Right atrium auricular region (tissue), 2 donors: ENCODE measurements at regions not wholly inside any gene's neighbourhood (a gene's known extent, or its start where the extent isn't known, plus 50 kb on each side); places are given as distances from the start of the nearest gene placed in this dataset.

Source experiments
- DNase-seq: peaks from one replicate; pipeline ENCODE4 v3.0.0-alpha.2; 2019; ENCODE audit warnings: low spot score
- H3K27ac ChIP-seq, 2 donors: fragments of 200-600 bp; sonication (generic); 1 replicate in 1 of 2; 2 replicates in 1 of 2; pipeline ENCODE4 v1.5.1; 2016 to 2019
- H3K27me3 ChIP-seq, 2 donors: fragments of 200-600 bp; sonication (generic); one replicate each; pipeline versions ENCODE4 v1.5.1 to v1.6.0; 2017 to 2019
- H3K36me3 ChIP-seq: fragments of 200-600 bp; sonication (generic); one replicate; pipeline ENCODE4 v1.5.1; 2016
- H3K4me1 ChIP-seq, 2 donors: fragments of 200-600 bp; sonication (generic); one replicate each; pipeline versions ENCODE4 v1.5.1 to v1.6.0; 2017 to 2019
- H3K4me3 ChIP-seq, 2 donors: fragments of 200-600 bp; sonication (generic); 1 replicate in 1 of 2; 2 replicates in 1 of 2; pipeline ENCODE4 v1.5.1; 2017 to 2019; ENCODE audit warnings: mild to moderate bottlenecking in 1 of 2, moderate library complexity in 1 of 2
- H3K9me3 ChIP-seq, 2 donors: fragments of 200-600 bp; sonication (generic); one replicate each; pipeline ENCODE4 v1.5.1; 2019
- TF ChIP-seq, protein P1 (sequence below), 2 donors: fragments of 200-600 bp; sonication (generic); IDR thresholded peaks; one replicate each; pipeline ENCODE4 v1.5.1; 2019; ENCODE audit warnings: antibody characterized with exemption in 2 of 2

DNA sequence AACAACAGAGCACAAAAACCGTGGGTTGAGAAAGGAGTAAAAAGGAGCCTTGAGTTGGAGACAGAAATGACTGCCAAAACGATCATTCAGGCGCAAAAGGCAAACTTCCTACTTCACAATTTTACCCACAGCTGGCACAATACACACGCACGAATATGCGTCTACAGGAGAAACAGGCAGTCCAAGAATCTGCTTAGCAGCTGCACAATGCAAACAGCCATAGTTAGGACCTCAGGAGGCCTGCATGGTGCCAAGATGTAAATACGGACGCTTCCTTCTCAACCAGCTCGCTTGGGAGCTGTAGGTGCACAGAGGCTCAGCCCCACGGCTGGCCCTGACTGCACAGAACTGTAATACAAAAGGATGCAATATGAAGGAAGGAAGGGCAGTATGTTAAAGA is 250.1 kb upstream of the CAND1 start:
- Histone ChIP-seq H3K4me1 (no peaks in the 10 kb centered on the region), H3K27me3 (no peaks in the 10 kb centered on the region), H3K4me3 (no peak overlapping the region), H3K9me3 (no peaks in the 10 kb centered on the region), H3K27ac (no peak overlapping the region), H3K36me3 (no peaks in the 10 kb centered on the region)
- no peak for DNase-seq
- TF ChIP-seq, protein P1, sequence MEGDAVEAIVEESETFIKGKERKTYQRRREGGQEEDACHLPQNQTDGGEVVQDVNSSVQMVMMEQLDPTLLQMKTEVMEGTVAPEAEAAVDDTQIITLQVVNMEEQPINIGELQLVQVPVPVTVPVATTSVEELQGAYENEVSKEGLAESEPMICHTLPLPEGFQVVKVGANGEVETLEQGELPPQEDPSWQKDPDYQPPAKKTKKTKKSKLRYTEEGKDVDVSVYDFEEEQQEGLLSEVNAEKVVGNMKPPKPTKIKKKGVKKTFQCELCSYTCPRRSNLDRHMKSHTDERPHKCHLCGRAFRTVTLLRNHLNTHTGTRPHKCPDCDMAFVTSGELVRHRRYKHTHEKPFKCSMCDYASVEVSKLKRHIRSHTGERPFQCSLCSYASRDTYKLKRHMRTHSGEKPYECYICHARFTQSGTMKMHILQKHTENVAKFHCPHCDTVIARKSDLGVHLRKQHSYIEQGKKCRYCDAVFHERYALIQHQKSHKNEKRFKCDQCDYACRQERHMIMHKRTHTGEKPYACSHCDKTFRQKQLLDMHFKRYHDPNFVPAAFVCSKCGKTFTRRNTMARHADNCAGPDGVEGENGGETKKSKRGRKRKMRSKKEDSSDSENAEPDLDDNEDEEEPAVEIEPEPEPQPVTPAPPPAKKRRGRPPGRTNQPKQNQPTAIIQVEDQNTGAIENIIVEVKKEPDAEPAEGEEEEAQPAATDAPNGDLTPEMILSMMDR (IDR thresholded peaks at IDR 0.05) = no peak

DNA sequence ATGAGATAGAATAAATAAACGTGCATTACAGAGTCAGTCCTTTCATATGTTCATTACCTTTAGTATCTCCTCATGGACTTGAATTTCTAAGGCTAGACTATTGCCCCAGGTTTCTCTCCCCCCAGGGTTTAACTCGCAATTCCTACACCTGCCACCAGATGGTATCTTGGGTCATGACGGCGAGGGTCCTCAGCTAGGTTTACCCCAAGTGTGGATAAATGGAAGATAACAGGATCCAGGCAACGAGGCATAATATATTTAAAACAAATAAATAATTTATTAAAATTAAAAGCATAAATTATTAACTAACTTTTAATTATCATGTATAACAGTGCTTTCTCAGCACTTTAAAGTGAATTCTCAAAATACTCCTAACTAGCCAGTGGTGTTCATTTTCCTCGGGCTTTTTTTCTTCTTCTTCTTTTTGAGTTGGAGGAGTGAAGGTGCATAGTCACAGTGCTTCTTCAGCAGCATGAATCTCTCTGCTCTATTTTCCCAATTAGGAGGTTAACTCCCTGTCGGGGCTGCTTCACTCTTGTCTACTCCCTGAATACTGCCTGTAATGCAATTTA is 243.5 kb upstream of the CAND1 start:
- TF ChIP-seq, protein P1 (IDR thresholded peaks at IDR 0.05) = peak; percentile 61 to 73
- H3K4me3 ChIP-seq = no peak overlapping the region
- no peaks in the 10 kb centered on the region for H3K36me3 ChIP-seq
- H3K27ac ChIP-seq = no peak overlapping the region
- no peaks in the 10 kb centered on the region for H3K27me3 ChIP-seq
- no peak for DNase-seq
- no peaks in the 10 kb centered on the region for H3K9me3 ChIP-seq
- no peaks in the 10 kb centered on the region for H3K4me1 ChIP-seq

GRCh38 chr12:67026487-67027246 is 242.5 kb upstream of the CAND1 start:
- H3K4me3 ChIP-seq = no peak overlapping the region
- TF ChIP-seq, protein P1 (IDR thresholded peaks at IDR 0.05) = no peak

DNA sequence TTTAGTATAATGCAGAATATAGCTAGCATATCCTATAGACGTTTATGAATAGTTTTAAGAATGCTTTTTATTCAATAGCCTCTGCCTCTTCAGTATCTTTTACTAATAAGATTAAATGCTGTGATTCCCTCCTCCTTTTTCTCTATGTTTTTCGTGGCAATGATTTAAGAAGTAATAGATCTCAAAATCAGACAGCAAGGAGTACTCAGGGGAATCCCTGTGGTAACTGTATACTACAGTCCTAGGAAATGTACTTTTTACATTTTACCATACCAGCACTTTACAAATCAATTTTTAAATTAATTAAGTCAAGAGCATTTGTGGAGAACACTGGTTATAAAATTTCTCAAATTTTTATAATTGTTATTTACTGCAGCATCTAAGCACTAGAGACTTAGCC is 240.6 kb upstream of the CAND1 start:
- Histone ChIP-seq H3K4me1 (no peaks in the 10 kb centered on the region), H3K9me3 (no peaks in the 10 kb centered on the region), H3K27me3 (no peaks in the 10 kb centered on the region), H3K4me3 (no peak overlapping the region), H3K36me3 (no peaks in the 10 kb centered on the region), H3K27ac (no peak overlapping the region)
- DNase-seq = no peak
- TF ChIP-seq, protein P1 (IDR thresholded peaks at IDR 0.05) = no peak

More at GRCh38 chr12:67026487-67027246, 242.5 kb upstream of the CAND1 start:
- H3K27ac ChIP-seq = no peak overlapping the region
- H3K36me3 ChIP-seq = no peaks in the 10 kb centered on the region
- no peaks in the 10 kb centered on the region for H3K9me3 ChIP-seq
- DNase-seq = no peak
- no peaks in the 10 kb centered on the region for H3K27me3 ChIP-seq
- no peaks in the 10 kb centered on the region for H3K4me1 ChIP-seq

- Histone ChIP-seq H3K27me3 (no peaks in the 10 kb centered on the region), H3K4me1 (peaks cover 0 to 7% of the 10 kb centered on the region in 2 donors), H3K4me3 (no peak overlapping the region), H3K36me3 (no peaks in the 10 kb centered on the region), H3K27ac (no peak overlapping the region), H3K9me3 (no peaks in the 10 kb centered on the region)
- no peak for DNase-seq
- TF ChIP-seq, protein P1 (IDR thresholded peaks at IDR 0.05) = no peak
Observed at GRCh38 chr12:67034110-67034879, 234.9 kb upstream of the CAND1 start.
